HG02938 (cell line): ENCODE measurements at regions not wholly inside any gene's neighbourhood (a gene's known extent, or its start where the extent isn't known, plus 50 kb on each side); places are given as distances from the start of the nearest gene placed in this dataset.
"Not testable (repeated sequence)": the region's sequence is repeated elsewhere in the genome, so short reads cannot be mapped to it uniquely, and the experiment has no call there.

Experiments
- ATAC-seq: cut with Tn5 transposase; IDR thresholded peaks from one replicate; pipeline ENCODE4 v1.9.1; 2021; ENCODE audit warnings: mild to moderate bottlenecking, moderate library complexity; ENCODE audit not compliant: unreplicated experiment

DNA sequence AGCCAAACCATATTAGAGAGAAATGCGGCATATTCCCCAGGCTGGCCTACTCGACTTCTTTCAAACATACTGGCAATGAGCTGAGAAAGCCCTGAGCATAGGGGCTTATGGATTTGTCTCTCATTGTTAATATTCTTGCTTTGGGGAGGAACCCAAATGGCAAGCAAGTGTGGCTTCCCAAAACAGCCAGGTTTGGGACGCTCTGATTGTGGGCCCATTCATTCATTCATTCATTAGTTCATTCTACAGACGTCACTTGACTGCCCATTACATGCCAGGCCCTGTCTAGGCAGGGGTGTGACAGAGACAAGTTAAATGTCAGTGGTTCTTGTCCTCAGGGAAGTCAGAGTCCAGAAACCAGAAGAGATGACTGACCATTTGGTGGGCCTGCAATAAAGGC lies 77.4 kb upstream of the THBS1 start:
- ATAC-seq = no peak

DNA sequence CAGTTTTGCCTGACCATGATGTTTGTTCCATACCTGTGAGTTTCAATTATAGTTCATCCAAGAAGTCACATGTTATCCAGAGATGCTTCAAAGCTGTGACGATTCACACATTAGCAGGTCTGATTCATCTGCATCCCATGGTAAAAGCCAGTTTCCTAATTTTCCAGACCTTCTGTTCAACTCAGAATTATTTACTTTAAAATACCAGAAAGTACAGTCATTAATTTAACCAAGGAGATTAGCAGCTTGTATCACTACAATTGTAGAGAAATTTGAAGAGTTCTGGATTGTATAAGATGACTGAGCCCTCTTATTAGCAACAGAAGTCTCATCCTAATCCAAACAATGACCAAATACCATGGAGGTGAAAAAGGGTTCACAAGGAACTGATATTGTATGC lies 76.1 kb upstream of the THBS1 start:
- no peak for ATAC-seq

DNA sequence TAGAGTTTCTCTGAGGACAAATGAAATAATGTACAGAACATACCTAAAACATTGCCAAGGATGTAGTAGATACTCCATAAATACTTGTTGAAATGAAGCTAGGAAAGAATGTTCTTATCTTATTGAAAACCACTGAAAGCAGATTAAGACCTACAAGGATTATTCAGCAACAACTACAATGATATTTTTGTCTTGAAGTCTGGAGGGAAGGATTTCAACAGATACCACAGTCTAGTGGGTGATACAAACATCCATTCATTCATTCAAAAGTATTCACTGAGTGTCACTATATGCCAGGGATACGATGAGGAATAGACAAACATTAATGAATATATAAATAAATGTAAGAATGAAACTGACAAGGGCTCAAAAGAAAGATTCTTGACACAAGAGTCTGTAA lies 74.7 kb upstream of the THBS1 start:
- no peak for ATAC-seq

DNA sequence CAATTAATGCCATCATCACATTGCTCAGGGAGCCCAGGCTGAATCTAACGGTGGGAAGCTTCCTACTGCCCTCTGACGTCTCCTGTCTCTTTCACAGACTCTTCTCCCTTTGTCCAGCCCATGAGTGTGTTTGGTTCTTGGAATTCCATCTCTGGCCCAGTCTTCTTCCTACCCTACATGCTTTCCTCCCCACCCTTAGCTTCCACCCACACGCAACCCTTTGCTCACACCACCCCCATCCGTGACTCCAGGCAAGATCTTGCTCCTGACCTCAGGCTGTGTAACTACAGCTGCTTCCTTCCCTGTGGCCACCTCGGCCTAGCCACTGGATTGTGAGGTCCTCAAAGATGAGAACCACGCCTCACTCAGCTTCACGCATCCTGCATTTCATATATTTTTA lies 72.3 kb upstream of the THBS1 start:
- no peak for ATAC-seq

DNA sequence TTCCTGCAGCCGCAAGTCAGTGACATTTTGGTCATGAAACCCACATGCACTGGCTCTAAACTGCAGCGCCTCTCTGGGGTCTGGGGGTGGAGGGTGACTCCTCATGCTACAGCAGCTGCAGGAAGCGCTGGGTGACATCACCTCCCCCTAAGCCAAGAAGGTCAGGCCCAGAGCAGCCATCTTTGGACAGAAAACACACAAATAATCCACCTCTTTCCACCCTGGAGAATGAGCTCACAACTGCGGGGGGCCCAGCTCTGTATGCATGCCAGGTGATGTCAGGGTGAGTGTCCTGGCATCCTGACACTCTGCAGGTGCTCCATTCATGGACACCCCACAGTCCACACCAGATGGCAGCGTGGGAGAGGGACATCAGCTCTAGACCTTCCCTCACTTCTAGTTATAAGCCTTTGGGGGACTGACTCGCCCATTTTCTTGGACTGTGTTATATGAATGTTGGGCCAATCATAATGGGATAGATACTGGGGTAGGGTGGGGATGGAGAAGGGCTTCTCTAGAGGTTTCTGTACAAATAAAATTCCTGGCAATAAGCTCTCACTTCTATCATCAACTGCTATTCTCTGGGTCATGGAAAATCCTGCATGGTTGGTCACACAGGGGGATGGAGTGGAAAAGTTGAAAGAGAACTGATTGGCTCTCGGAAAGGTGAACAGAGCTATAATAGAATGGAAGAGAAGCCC lies 70.7 kb upstream of the THBS1 start:
- ATAC-seq = no peak

DNA sequence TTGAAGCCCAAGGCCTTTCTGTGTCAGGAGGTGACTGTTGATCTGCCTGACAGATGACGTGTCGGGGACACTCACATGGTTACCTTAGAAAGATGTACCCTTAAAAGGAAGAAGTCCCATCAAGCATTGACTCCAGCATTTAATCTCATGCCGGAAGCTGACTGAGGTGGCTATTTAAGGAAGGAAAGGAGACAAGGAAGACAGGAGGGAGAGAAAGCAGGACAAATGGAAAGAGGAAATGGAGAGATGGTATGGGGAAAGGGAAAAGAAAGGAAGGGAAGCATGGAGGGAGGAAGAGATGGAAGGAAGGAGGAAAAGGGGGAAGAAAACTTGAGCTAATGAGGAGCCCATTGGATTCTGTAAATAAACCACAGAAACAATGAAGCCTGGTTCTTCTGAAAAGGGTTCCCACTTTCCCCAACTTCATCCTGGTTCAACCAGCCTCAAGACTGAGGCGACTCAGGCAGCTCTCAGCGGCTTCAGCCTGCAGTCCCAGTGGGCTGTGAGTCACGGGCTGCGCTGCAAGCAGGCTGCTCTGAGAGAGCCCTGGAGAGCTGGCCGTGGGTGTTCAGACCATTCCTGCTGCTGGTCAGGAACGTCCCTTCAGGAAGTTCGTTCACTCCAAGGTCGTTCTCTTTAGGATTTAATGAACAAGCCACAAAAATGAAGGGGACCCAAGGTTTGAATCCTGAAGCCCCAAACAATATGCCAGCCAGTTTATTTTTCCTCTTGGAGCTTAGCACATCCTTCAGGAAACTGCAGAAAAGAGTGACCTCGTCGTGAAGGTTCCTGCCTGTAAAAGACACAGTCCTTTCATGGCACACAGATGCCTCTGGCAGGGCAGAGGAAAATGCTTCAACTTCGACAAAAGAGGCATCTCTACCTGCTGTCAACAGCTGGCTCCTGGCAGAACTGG lies 69.6 kb upstream of the THBS1 start:
- no peak for ATAC-seq

DNA sequence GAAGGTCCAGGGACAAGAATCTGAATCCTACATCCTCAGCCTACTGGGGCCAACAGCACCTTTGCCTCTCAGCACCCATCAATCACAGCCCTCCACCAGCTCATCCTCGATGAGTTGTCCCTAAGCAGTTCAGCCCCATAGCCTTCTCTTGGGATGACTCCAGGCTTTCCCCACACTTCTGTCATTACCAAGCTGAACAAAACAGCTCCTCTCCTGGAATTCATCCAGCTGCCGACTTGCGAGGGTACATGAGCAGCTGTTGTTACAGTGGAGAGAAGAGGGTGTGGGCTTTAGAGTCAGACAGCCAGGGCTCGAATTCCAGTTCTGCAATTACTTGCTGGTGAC lies 69.0 kb upstream of the THBS1 start:
- ATAC-seq = no peak

DNA sequence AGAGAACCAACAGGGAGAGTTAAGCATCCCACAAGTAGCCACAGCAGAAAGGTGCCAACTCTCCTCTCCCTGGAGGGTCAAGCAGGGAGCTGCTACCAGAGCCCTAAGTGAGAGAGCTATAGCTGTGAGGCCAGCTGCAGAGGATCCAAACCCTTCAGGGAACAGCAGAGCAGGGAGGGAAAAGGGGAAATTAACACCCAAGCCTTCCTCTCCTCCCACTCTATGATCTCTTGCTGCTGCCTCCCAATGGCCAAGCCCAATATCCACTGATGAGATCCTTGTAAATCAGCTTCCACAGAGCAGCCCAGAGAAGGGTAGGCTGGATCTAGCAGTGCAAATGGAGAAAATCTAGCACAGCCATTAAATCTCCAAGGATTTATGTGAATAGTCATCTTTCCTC lies 68.2 kb upstream of the THBS1 start:
- ATAC-seq = no peak

DNA sequence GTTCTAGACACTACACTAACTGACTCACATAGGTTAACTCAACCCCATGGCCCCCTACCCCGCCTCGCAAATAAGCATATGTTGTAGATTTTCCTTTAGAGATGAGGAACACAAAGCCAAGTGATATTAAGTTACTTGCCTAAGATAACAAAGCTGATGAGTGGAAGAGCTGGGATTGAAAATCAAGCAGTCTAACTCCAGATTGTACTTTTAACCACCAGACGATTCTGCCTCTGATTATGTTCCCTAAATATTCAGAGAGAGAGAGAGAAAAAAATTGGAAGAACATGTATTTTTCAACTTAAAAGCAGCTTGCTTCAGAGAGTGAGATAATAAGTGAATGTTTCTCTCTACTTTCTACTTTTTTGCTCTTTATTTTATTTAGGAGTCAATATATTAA lies 66.9 kb upstream of the THBS1 start:
- ATAC-seq = no peak

DNA sequence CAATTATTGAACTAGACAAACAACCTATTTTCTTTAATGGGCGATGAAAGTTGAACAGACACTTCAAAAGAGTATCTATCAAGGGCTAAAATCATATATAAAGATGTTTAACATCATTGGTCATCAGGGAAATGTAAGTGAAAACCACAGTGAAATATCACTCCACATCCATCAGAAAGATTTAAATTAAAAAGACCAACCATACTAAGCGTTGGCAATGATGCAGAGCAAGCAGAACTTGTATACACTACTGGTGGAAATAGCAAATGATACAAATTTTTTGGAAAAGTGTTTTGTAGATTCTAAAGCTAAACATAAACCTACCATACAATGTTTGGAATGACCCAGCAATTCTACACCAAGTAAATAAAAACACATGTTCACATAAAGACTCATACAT lies 65.9 kb upstream of the THBS1 start:
- no peak for ATAC-seq

DNA sequence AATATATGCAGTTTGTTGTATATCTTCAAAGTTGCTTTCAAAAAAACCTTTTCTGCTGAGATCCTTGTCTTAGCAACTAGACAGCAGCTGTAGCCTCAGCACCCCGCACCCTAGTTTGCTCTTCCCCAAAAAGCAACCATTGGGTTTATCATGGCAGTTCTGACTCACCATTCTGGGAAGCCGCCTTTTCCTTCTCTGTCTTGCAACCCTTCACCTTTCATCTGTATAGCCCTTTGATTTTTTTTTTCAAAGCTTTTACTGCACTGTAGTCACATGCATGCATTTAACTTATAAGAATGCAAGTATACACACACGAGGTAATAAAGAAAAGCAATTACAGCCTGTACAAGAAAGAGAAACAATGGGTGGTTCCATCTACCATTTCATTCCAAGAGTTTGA lies 65.1 kb upstream of the THBS1 start:
- no peak for ATAC-seq

DNA sequence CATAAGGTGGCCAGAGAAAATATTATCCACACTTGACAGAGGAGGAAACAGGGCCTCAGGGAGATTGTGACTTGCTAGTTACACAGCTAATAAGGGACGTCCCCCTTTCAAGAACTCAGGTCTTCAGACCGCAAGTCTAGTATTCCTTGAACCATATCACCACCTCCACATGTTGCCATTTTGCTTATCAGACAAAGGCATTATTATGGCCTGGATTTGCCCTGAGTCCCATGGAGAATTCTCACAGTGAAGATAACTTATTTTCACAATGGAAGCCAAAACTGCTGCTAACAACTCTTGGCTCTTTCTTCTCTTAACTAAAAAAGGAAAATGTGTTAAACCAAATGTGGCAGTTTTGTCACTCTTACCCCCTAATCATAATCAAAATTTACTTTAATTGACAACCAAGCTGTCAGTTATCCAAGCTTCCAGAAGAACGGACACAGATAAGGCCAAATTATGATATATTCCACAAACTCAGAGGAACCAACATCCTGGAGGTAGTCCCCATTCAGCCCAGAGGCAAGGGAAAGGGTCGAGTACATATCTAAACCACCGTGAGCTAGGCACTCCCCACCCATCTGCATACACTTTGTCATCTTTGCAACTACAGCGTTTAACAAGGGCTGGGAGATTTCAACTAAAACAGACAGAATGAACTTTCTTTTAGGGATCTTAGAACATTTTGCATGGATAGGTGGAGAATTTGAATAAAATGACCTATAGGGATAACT lies 63.6 kb upstream of the THBS1 start:
- no peak for ATAC-seq

DNA sequence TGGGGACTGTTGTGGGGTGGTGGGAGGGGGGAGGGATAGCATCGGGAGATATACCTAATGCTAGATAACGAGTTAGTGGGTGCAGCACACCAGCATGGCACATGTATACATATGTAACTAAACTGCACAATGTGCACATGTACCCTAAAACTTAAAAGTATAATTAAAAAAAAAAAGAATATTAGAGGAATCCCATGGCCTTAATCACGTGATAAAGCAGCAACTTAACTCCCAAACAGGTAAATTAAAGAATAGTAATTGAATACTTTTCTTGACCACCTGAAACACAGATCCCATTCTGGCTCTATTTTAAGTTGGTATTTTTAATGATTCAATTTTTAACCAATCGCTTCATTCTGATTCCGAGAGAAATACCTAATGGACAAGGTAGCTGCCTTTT lies 56.9 kb upstream of the THBS1 start:
- ATAC-seq = not testable (repeated sequence)

DNA sequence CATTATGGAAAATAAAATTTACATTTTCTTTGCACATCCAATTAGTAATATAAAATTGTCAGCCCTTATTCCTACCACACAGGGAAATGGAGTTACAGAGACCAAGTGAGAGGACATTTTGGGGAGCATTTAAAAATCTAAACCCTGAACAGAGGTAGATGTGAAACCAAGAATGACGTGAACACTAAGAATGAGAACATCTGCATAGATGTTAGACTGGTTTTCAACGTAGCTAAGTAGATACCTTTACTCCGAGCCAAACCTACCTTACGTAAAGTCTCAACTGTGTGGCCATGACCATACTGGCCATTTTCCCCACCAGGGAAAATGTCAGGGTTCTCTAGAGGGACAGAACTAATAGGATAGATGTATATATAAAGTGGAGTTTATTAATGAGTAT lies 51.4 kb upstream of the THBS1 start:
- no peak for ATAC-seq

DNA sequence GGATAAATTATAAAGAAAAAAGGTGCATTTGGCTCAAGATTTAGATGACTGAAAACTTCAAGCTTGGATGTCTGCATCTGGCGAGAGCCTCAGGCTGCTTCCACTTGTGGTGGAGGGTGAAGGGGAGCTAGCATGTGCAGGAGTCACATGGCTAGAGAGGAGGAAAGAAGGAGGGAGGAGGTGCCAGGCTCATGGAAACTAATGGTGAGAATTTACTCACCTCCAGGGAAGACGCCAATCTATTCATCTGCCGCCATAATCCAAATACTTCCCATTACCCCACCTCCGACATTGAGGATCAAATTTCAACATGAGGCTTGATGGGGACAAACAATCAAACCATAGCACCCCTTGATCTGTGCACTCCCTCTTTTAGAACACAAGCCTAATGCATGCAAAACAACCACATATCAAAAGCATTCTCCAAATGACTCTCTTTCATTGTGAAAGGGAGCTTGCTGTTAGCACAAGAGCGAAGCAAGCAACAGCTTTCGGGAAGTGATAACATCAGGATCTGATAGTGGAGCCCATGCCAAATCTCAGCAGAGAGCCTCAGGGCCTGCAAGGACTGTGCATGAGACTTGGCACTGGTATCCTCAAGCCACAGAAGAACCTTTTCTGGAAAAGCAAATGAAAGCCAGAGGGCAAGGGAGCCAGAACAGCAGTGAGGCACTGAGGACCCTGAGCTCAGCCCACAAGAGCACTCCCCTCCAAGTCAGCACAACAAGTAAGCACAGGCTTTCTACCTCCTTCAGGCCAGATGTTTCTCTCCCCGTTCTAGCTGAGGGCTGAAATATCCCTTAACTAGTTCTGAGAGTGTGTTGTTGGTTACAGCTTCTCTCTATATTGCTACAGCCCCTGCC lies 50.2 kb upstream of the THBS1 start:
- no peak for ATAC-seq
